DOHH2 (cell line): ENCODE measurements at regions not wholly inside any gene's neighbourhood (a gene's known extent, or its start where the extent isn't known, plus 50 kb on each side); places are given as distances from the start of the nearest gene placed in this dataset.

ENCODE experiments used
- H3F3A ChIP-seq: fragments of 200-600 bp; sonication (generic), shearing (Covaris generic); 2 replicates; pipeline ENCODE4 v1.6.0; 2016; ENCODE audit warnings: antibody characterized with exemption, mild to moderate bottlenecking; ENCODE audit not compliant: control insufficient read depth, insufficient read depth
- H3K27ac ChIP-seq: fragments of 200-600 bp; sonication (generic); 2 replicates; pipeline ENCODE4 v1.5.1; 2014; ENCODE audit warnings: low read depth, mild to moderate bottlenecking, low read length, moderate library complexity
- H3K27me3 ChIP-seq: fragments of 200-600 bp; sonication (generic); 2 replicates; pipeline ENCODE4 v1.6.1; 2014; ENCODE audit warnings: mild to moderate bottlenecking, low read length, mixed read lengths; ENCODE audit not compliant: control insufficient read depth
- H3K36me3 ChIP-seq: fragments of 200-600 bp; sonication (generic); 2 replicates; pipeline ENCODE4 v1.6.1; 2014; ENCODE audit warnings: mild to moderate bottlenecking, low read length, moderate library complexity, mixed read lengths; ENCODE audit not compliant: control insufficient read depth
- H3K4me1 ChIP-seq: fragments of 200-600 bp; sonication (generic); 2 replicates; pipeline ENCODE4 v1.6.1; 2014; ENCODE audit warnings: mild to moderate bottlenecking, low read length, mixed read lengths; ENCODE audit not compliant: control insufficient read depth
- H3K4me2 ChIP-seq: fragments of 200-600 bp; sonication (generic); 2 replicates; pipeline ENCODE4 v1.6.0; 2014; ENCODE audit warnings: mild to moderate bottlenecking, low read length, moderate library complexity
- H3K4me3 ChIP-seq: fragments of 200-600 bp; sonication (generic); 2 replicates; pipeline ENCODE4 v1.5.1; 2014; ENCODE audit warnings: mild to moderate bottlenecking, low read length, mixed read lengths
- H3K79me2 ChIP-seq: fragments of 200-600 bp; sonication (generic); 2 replicates; pipeline ENCODE4 v1.6.1; 2014; ENCODE audit warnings: mild to moderate bottlenecking, low read length, mixed read lengths; ENCODE audit not compliant: control insufficient read depth
- H3K9me2 ChIP-seq: fragments of 200-600 bp; sonication (generic); replicated peaks from 2 replicates; pipeline ENCODE4 v1.6.1; 2014; ENCODE audit warnings: mild to moderate bottlenecking, low read length, mixed read lengths; ENCODE audit not compliant: control insufficient read depth
- H3K9me3 ChIP-seq: fragments of 200-600 bp; sonication (generic); 2 replicates; pipeline ENCODE4 v1.6.1; 2014; ENCODE audit warnings: antibody characterized with exemption, low read length, mixed read lengths; ENCODE audit not compliant: control insufficient read depth, insufficient read depth
- H4K20me1 ChIP-seq: fragments of 200-600 bp; sonication (generic); 2 replicates; pipeline ENCODE4 v1.6.0; 2014; ENCODE audit warnings: low read depth, mild to moderate bottlenecking, antibody characterized with exemption, low read length, moderate library complexity; ENCODE audit not compliant: control insufficient read depth, insufficient read depth
- CTCF ChIP-seq: fragments of 200-600 bp; sonication (generic); IDR thresholded peaks from one replicate; pipeline ENCODE4 v1.5.1; 2014; ENCODE audit warnings: antibody characterized with exemption, mild to moderate bottlenecking, low read depth, low read length; ENCODE audit not compliant: poor library complexity, severe bottlenecking
- EZH2phosphoT487 ChIP-seq: fragments of 200-600 bp; sonication (generic); IDR thresholded peaks from 2 replicates; pipeline ENCODE4 v1.6.1; 2017; ENCODE audit warnings: borderline replicate concordance, mild to moderate bottlenecking, antibody characterized with exemption, low read length, moderate library complexity, mixed read lengths

- Histone ChIP-seq H3K27me3 (no peaks in the 10 kb centered on the region), H3K9me2 (no peaks in the 10 kb centered on the region), H3F3A (no peaks in the 10 kb centered on the region), H4K20me1 (no peaks in the 10 kb centered on the region), H3K4me2 (no peak overlapping the region), H3K4me1 (no peaks in the 10 kb centered on the region), H3K27ac (no peak overlapping the region), H3K36me3 (no peaks in the 10 kb centered on the region), H3K9me3 (no peaks in the 10 kb centered on the region), H3K79me2 (no peaks in the 10 kb centered on the region), H3K4me3 (no peak overlapping the region)
- no peak for TF ChIP-seq CTCF
- no peak for TF ChIP-seq EZH2phosphoT487
Measured at GRCh38 chr9:115262477-115262876, 144.5 kb upstream of the TNC start.

DNA sequence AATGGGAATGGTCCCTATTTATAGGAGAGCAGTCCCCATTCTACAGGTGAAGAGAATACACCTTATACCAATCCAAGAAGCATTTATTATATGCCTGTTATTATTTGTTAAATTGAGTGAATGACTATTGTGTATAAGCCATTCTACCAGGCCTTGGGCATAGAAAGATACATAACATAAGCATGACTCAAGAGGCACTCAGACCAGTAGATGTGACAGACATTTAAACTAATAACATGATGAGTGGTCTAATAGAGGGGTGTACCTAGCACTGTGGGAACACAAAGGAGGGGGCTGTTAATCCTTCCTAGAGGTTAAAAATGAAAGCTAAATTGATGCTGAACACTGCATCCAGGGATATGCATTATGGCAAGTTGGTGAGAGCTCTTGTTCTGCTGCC, 145.0 kb upstream of the TNC start:
- no peak overlapping the region for H3K27ac ChIP-seq
- no peaks in the 10 kb centered on the region for H3K4me1 ChIP-seq
- H4K20me1 ChIP-seq = no peaks in the 10 kb centered on the region
- no peaks in the 10 kb centered on the region for H3K9me3 ChIP-seq
- no peaks in the 10 kb centered on the region for H3K9me2 ChIP-seq
- H3F3A ChIP-seq = no peaks in the 10 kb centered on the region
- H3K36me3 ChIP-seq = no peaks in the 10 kb centered on the region
- no peak overlapping the region for H3K4me3 ChIP-seq
- H3K4me2 ChIP-seq = no peak overlapping the region
- TF ChIP-seq CTCF (no peak), EZH2phosphoT487 (no peak)
- H3K79me2 ChIP-seq = no peaks in the 10 kb centered on the region
- no peaks in the 10 kb centered on the region for H3K27me3 ChIP-seq

DNA sequence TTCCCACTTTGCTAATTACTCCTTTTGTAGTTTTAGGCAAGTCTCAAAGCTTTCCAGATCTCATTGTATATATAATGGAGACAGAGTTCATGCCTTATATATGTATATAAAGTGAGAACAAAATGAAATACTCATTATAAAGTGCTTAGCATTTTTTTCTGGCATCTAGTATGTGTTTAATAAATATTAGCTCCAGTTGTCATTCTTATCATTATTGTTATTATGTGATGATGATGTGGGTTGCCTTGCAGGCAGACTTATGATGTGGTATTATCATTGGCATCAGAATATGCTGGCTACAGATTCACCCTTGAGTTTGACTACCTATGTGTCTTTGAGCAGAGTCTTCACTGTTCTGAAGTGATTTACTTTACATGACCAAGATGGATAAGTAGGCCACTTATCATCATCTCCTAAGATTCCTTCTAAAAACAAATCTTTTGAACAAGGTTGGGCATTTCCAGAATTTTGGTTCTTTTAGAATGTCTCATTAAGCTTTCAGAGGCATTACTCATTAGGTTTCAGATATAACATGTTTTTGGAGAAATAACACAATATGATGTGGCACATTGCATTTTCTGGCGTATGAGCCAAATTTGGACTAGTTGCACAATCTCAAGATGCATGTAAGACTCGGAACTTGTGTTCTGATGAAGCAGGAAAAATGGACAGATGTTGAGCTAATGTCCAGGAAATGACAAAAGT, 145.6 kb upstream of the TNC start:
- no peaks in the 10 kb centered on the region for H3K27me3 ChIP-seq
- H3K9me3 ChIP-seq = no peaks in the 10 kb centered on the region
- no peak overlapping the region for H3K4me2 ChIP-seq
- no peak overlapping the region for H3K4me3 ChIP-seq
- no peaks in the 10 kb centered on the region for H3K36me3 ChIP-seq
- H3K27ac ChIP-seq = no peak overlapping the region
- H3K79me2 ChIP-seq = no peaks in the 10 kb centered on the region
- TF ChIP-seq CTCF = no peak
- no peak for TF ChIP-seq EZH2phosphoT487
- no peaks in the 10 kb centered on the region for H3K9me2 ChIP-seq
- no peaks in the 10 kb centered on the region for H3K4me1 ChIP-seq
- no peaks in the 10 kb centered on the region for H3F3A ChIP-seq
- H4K20me1 ChIP-seq = no peaks in the 10 kb centered on the region
